Upper lobe of left lung (tissue), 6 donors: ENCODE measurements at regions not wholly inside any gene's neighbourhood (a gene's known extent, or its start where the extent isn't known, plus 50 kb on each side); places are given as distances from the start of the nearest gene placed in this dataset.

ENCODE experiments used
- ATAC-seq, 2 donors: fragments of 200-7000 bp; cut with Tn5 transposase; one replicate each; pipeline ENCODE4 v1.9.1; 2022; ENCODE audit warnings: mild to moderate bottlenecking in 2 of 2, moderate library complexity in 2 of 2; ENCODE audit not compliant: low FRiP score in 2 of 2
- DNase-seq, 2 donors: peaks; one replicate each; pipeline ENCODE4 v3.0.0-alpha.2; 2019 to 2020
- H3K27ac ChIP-seq, 4 donors: fragments of 200-600 bp; sonication (generic); one replicate each; pipeline ENCODE4 v1.5.1; 2016 to 2019
- H3K27me3 ChIP-seq, 4 donors: fragments of 200-600 bp; sonication (generic); one replicate each; pipeline ENCODE4 v1.5.1; 2017 to 2019
- H3K36me3 ChIP-seq, 4 donors: fragments of 200-600 bp; sonication (generic); one replicate each; pipeline ENCODE4 v1.5.1; 2016 to 2019
- H3K4me1 ChIP-seq, 4 donors: fragments of 200-600 bp; sonication (generic); one replicate each; pipeline ENCODE4 v1.5.1; 2018 to 2019
- H3K4me3 ChIP-seq, 4 donors: fragments of 200-600 bp; sonication (generic); one replicate each; pipeline ENCODE4 v1.5.1; 2017 to 2019; ENCODE audit warnings: mild to moderate bottlenecking in 2 of 4, moderate library complexity in 1 of 4
- H3K9me3 ChIP-seq, 4 donors: fragments of 200-600 bp; sonication (generic); one replicate each; pipeline ENCODE4 v1.5.1; 2018 to 2019
- EP300 ChIP-seq, 4 donors: sonication (generic); formaldehyde crosslinking; IDR thresholded peaks; one replicate each; pipeline ENCODE4 v1.5.1; 2017; ENCODE audit warnings: antibody characterized with exemption in 4 of 4, control low read depth in 2 of 4
- POLR2A ChIP-seq, 4 donors: fragments of 450-650 bp; IDR thresholded peaks; one replicate each; pipeline ENCODE4 v1.5.1; 2016 to 2017; ENCODE audit warnings: antibody characterized with exemption in 4 of 4, mild to moderate bottlenecking in 2 of 4
- POLR2AphosphoS5 ChIP-seq, 2 donors: sonication (generic); formaldehyde crosslinking; IDR thresholded peaks; one replicate each; pipeline ENCODE4 v1.5.1; 2017; ENCODE audit warnings: antibody characterized with exemption in 2 of 2
- WGBS, 2 donors: methylation state at CpG; one replicate each; pipeline ENCODE4 v1.1.5; 2017 to 2018; 5-methylcytosine and 5-hydroxymethylcytosine counted together
- TF ChIP-seq, protein P1 (sequence below), 6 experiments: fragments of 450-650 bp in 4 of 6; fragments of 200-600 bp in 2 of 6; sonication (generic) in 2 of 6; IDR thresholded peaks; one replicate each; pipeline ENCODE4 v1.5.1; 2016 to 2019; ENCODE audit warnings: antibody characterized with exemption in 6 of 6
- donor health status: DM: no; HTN: no; CAD: no; lungs with moderate emphysema.
- donor health status: DM: no; HTN: yes; CAD: no; lungs with severe emphysema.

DNA sequence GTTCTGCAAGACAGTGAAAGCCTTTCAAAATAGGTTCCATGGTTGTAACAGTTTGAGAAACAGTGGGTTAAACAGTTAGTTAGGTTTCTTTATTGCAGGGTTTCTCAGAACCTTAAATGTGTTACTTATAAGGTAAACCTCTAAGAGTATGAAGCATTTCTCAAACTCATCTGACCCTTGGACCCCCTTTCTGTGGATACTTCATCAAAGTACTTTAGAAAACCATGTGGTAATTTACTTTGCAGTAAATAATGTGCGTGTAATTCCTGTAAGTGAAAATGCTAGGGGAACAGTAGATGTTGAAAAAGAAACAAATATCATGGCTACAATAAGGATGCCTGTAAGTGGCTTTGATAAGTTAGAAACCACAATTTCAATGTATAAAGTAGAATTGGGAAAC lies 354.6 kb upstream of the RARB start:
- no peaks in the 10 kb centered on the region for H3K27me3 ChIP-seq
- no peaks in the 10 kb centered on the region for H3K9me3 ChIP-seq
- TF ChIP-seq POLR2A (IDR thresholded peaks at IDR 0.05) (no peak), EP300 (IDR thresholded peaks at IDR 0.05) (no peak)
- 91% methylated on average over 1 of the region's 1 CpG for WGBS, 2 donors
- H3K27ac ChIP-seq: no peak overlapping the region
- peaks cover 0 to 3% (median 0%) of the 10 kb centered on the region in 4 donors for H3K4me1 ChIP-seq
- H3K4me3 ChIP-seq: no peak overlapping the region
- DNase-seq (no peak), ATAC-seq (no peak)
- H3K36me3 ChIP-seq: no peaks in the 10 kb centered on the region

DNA sequence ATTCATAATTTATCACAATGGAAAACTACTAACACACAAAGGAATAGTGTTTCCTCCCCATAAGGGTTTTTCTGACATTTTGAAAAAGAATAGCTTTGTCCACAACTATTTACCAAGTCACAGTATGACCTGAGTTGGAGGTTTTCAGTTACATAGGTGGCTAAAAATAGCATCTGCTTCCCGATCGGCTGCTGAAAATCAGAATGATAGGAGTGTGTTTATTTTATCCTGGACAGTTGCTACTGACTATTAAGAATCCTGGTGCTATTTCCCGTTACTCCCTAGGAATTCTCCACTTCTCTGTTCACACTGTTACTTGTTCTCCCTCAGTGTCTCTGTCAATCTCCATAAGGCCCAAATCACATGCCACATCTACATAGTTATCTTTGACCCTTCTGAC lies 353.9 kb upstream of the RARB start:
- no peaks in the 10 kb centered on the region for H3K36me3 ChIP-seq
- no peak overlapping the region for H3K4me3 ChIP-seq
- H3K27ac ChIP-seq: no peak overlapping the region
- ATAC-seq: no peak
- H3K27me3 ChIP-seq: no peaks in the 10 kb centered on the region
- no peak for TF ChIP-seq POLR2A (IDR thresholded peaks at IDR 0.05)
- TF ChIP-seq, protein P1, sequence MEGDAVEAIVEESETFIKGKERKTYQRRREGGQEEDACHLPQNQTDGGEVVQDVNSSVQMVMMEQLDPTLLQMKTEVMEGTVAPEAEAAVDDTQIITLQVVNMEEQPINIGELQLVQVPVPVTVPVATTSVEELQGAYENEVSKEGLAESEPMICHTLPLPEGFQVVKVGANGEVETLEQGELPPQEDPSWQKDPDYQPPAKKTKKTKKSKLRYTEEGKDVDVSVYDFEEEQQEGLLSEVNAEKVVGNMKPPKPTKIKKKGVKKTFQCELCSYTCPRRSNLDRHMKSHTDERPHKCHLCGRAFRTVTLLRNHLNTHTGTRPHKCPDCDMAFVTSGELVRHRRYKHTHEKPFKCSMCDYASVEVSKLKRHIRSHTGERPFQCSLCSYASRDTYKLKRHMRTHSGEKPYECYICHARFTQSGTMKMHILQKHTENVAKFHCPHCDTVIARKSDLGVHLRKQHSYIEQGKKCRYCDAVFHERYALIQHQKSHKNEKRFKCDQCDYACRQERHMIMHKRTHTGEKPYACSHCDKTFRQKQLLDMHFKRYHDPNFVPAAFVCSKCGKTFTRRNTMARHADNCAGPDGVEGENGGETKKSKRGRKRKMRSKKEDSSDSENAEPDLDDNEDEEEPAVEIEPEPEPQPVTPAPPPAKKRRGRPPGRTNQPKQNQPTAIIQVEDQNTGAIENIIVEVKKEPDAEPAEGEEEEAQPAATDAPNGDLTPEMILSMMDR (IDR thresholded peaks at IDR 0.05): no peak
- WGBS, 2 donors: 36 to 37% methylated on average over 3 of the region's 3 CpGs
- DNase-seq: no peak
- H3K4me1 ChIP-seq: peaks cover 0 to 3% (median 0%) of the 10 kb centered on the region in 4 donors
- no peaks in the 10 kb centered on the region for H3K9me3 ChIP-seq

DNA sequence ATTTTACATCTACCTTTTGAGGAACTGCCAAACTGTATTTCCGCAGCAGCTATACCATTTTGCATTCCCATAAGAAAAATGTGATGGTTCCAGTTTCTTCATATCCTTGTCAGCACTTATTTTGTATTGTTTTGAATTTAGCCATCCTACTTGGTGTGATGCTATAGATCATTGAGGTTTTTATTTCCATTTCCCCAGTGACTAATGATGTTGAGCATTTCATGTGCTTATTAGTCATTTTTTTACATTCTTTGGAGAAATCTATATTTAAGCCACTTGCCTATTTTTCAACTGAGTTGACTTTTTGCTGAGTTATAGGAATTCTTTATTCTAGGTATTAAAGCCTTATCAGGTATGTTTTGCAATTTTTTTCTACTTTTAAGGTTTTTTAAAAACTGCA lies 347.6 kb upstream of the RARB start:
- TF ChIP-seq, protein P1 (IDR thresholded peaks at IDR 0.05): no peak
- TF ChIP-seq POLR2AphosphoS5 (IDR thresholded peaks at IDR 0.05) (no peak), POLR2A (IDR thresholded peaks at IDR 0.05) (no peak), EP300 (IDR thresholded peaks at IDR 0.05) (no peak)
- H3K27ac ChIP-seq: no peak overlapping the region
- H3K9me3 ChIP-seq: no peaks in the 10 kb centered on the region
- no peak for ATAC-seq
- no peaks in the 10 kb centered on the region for H3K4me1 ChIP-seq
- no peaks in the 10 kb centered on the region for H3K36me3 ChIP-seq
- H3K27me3 ChIP-seq: no peaks in the 10 kb centered on the region
- WGBS, 2 donors: 93 to 100% methylated on average over 1 of the region's 1 CpG
- no peak for DNase-seq
- H3K4me3 ChIP-seq: no peak overlapping the region

DNA sequence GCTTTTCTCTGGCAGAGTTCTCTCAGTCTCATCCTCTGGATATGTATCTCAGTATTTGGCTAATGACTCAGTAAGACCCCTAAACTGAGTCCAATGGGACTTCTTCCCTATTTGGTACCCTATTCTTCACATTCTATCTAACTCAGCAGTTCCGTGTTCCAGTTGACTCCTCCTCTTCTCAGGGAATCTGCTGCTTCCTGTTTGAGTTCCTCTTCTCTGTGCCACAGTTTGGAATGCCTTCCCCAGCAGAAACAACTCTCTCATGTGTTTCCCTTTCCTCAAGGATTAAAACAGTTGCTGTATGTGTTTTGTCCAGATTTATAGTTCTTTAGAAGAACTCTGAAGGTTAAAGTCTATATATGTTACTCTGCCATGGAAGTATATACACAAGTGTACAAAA lies 344.0 kb upstream of the RARB start:
- Histone ChIP-seq H3K36me3 (no peaks in the 10 kb centered on the region), H3K9me3 (no peaks in the 10 kb centered on the region), H3K4me1 (no peaks in the 10 kb centered on the region), H3K27me3 (no peaks in the 10 kb centered on the region), H3K4me3 (no peak overlapping the region), H3K27ac (no peak overlapping the region)
- TF ChIP-seq POLR2AphosphoS5 (IDR thresholded peaks at IDR 0.05) (no peak), POLR2A (IDR thresholded peaks at IDR 0.05) (no peak), EP300 (IDR thresholded peaks at IDR 0.05) (no peak)
- TF ChIP-seq, protein P1 (IDR thresholded peaks at IDR 0.05): no peak
- ATAC-seq (no peak), DNase-seq (no peak)
- WGBS, 2 donors: 38% methylated on average over 1 of the region's 1 CpG

DNA sequence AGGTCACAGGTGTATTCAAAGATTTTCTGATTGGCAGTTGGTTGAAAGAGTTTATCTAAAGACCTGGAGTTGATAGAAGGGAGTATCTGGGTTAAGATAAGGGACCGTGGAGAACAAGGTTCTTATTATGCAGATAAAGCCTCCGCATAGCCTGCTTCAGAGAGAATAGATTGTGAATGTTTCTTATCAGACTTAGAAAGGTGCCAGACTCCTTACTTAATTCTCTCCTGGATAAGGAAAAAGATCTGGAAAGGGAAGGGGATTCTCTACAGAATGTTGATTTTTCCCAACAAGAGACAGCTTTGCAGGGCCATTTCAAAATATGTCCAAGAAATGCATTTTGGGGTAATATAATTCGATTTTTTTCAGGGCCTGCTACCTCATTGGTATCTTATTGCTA lies 341.3 kb upstream of the RARB start:
- no peaks in the 10 kb centered on the region for H3K27me3 ChIP-seq
- H3K4me1 ChIP-seq: no peaks in the 10 kb centered on the region
- TF ChIP-seq EP300 (IDR thresholded peaks at IDR 0.05): no peak
- TF ChIP-seq POLR2A (IDR thresholded peaks at IDR 0.05): no peak
- TF ChIP-seq, protein P1 (IDR thresholded peaks at IDR 0.05): no peak
- TF ChIP-seq POLR2AphosphoS5 (IDR thresholded peaks at IDR 0.05): no peak
- DNase-seq (no peak), ATAC-seq (no peak)
- WGBS, 2 donors: 69 to 71% methylated on average over 3 of the region's 3 CpGs
- no peaks in the 10 kb centered on the region for H3K9me3 ChIP-seq
- H3K4me3 ChIP-seq: no peak overlapping the region
- no peaks in the 10 kb centered on the region for H3K36me3 ChIP-seq
- H3K27ac ChIP-seq: no peak overlapping the region
